DMS 273 (cell line): ENCODE measurements at regions not wholly inside any gene's neighbourhood (a gene's known extent, or its start where the extent isn't known, plus 50 kb on each side); places are given as distances from the start of the nearest gene placed in this dataset.

Experiments used
- DNase-seq: peaks from one replicate; lab custom pipeline; 2025; ENCODE audit not compliant: unreplicated experiment; lab: John Stamatoyannopoulos, UW

GRCh38 chr15:29430831-29431230 is 161.2 kb upstream of the NSMCE3 start:
- no peak for DNase-seq

- DNase-seq: no peak
Measured at GRCh38 chr15:29430124-29430523, 160.5 kb upstream of the NSMCE3 start.

- no peak for DNase-seq
Measured at GRCh38 chr15:29429584-29429983, 160.0 kb upstream of the NSMCE3 start.

- no peak for DNase-seq
Measured at GRCh38 chr15:29428925-29429573, 159.4 kb upstream of the NSMCE3 start.

- DNase-seq: no peak
Measured at GRCh38 chr15:29425864-29426263, 156.2 kb upstream of the NSMCE3 start.

GRCh38 chr15:29424118-29424517 is 154.5 kb upstream of the NSMCE3 start:
- DNase-seq: no peak

GRCh38 chr15:29422606-29423005 is 153.0 kb upstream of the NSMCE3 start:
- DNase-seq: no peak

GRCh38 chr15:29420188-29420587 is 150.6 kb upstream of the NSMCE3 start:
- no peak for DNase-seq

- no peak for DNase-seq
Measured at GRCh38 chr15:29418931-29419330, 149.3 kb upstream of the NSMCE3 start.

- DNase-seq: no peak
Measured at GRCh38 chr15:29418178-29418577, 148.6 kb upstream of the NSMCE3 start.

- DNase-seq: no peak
Measured at GRCh38 chr15:29411299-29411698, 141.7 kb upstream of the NSMCE3 start.

GRCh38 chr15:29410338-29410737 is 140.7 kb upstream of the NSMCE3 start:
- no peak for DNase-seq

- no peak for DNase-seq
Measured at GRCh38 chr15:29409890-29410289, 140.3 kb upstream of the NSMCE3 start.

- no peak for DNase-seq
Measured at GRCh38 chr15:29405564-29405963, 135.9 kb upstream of the NSMCE3 start.

GRCh38 chr15:29403772-29404171 is 134.2 kb upstream of the NSMCE3 start:
- DNase-seq: no peak

- no peak for DNase-seq
Measured at GRCh38 chr15:29401644-29402043, 132.0 kb upstream of the NSMCE3 start.

- DNase-seq: no peak
Measured at GRCh38 chr15:29400701-29401100, 131.1 kb upstream of the NSMCE3 start.

GRCh38 chr15:29398907-29399306 is 129.3 kb upstream of the NSMCE3 start:
- DNase-seq: no peak

- no peak for DNase-seq
Measured at GRCh38 chr15:29396176-29396811, 126.7 kb upstream of the NSMCE3 start.

- no peak for DNase-seq
Measured at GRCh38 chr15:29393443-29393842, 123.8 kb upstream of the NSMCE3 start.

- no peak for DNase-seq
Measured at GRCh38 chr15:29392358-29392757, 122.7 kb upstream of the NSMCE3 start.

GRCh38 chr15:29390051-29390450 is 120.4 kb upstream of the NSMCE3 start:
- DNase-seq: no peak

- DNase-seq: no peak
Measured at GRCh38 chr15:29386523-29386922, 116.9 kb upstream of the NSMCE3 start.
